WTC11 (cell line): ENCODE measurements at regions not wholly inside any gene's neighbourhood (a gene's known extent, or its start where the extent isn't known, plus 50 kb on each side); places are given as distances from the start of the nearest gene placed in this dataset.

Source experiments
- ATAC-seq: fragments of 200-7000 bp; cut with Tn5 transposase; 2 replicates; pipeline ENCODE4 v1.10.0; 2021; ENCODE audit warnings: mild to moderate bottlenecking, moderate library complexity
- CTCF ChIA-PET: fragments of 300-600 bp; sonication (Branson Sonifier 250); formaldehyde crosslinking; loops from one replicate; lab custom pipeline; 2021; ENCODE audit warnings: antibody characterized with exemption; lab: Charles Lee
- POLR2A ChIA-PET: fragments of 350-600 bp; sonication (Branson Sonifier 250); formaldehyde crosslinking; loops from one replicate; lab custom pipeline; 2021; ENCODE audit warnings: antibody characterized with exemption; lab: Charles Lee
- DNase-seq: peaks from one replicate; pipeline ENCODE4 v3.0.0; 2021; ENCODE audit warnings: low spot score
- H3K27ac Mint-ChIP-seq: 2 replicates; pipeline ENCODE4 v1.8.0; 2021; ENCODE audit warnings: mixed read lengths
- H3K27me3 Mint-ChIP-seq: 2 replicates; pipeline ENCODE4 v1.8.0; 2021; ENCODE audit warnings: low read depth, mild to moderate bottlenecking, moderate library complexity, mixed read lengths
- H3K36me3 Mint-ChIP-seq: 2 replicates; pipeline ENCODE4 v1.8.0; 2021; ENCODE audit warnings: mixed read lengths
- H3K4me1 Mint-ChIP-seq: 2 replicates; pipeline ENCODE4 v1.8.0; 2022; ENCODE audit warnings: mixed read lengths
- H3K4me3 Mint-ChIP-seq: 2 replicates; pipeline ENCODE4 v1.8.0; 2021; ENCODE audit warnings: mild to moderate bottlenecking, moderate library complexity, mixed read lengths
- H3K9me3 Mint-ChIP-seq: 2 replicates; pipeline ENCODE4 v1.8.0; 2021; ENCODE audit warnings: mixed read lengths
- CREB1 ChIP-seq: sonication (generic); formaldehyde crosslinking; IDR thresholded peaks from 2 replicates; pipeline ENCODE4 v1.8.0; 2023; ENCODE audit warnings: mild to moderate bottlenecking, missing genetic modification reagents
- CREM ChIP-seq: sonication (generic); formaldehyde crosslinking; IDR thresholded peaks from 2 replicates; pipeline ENCODE4 v1.8.1; 2022; ENCODE audit warnings: mild to moderate bottlenecking, missing genetic modification reagents, moderate library complexity
- E2F1 ChIP-seq: sonication (generic); formaldehyde crosslinking; IDR thresholded peaks from 2 replicates; pipeline ENCODE4 v1.8.0; 2022; ENCODE audit warnings: mild to moderate bottlenecking, missing genetic modification reagents
- ESRRA ChIP-seq: sonication (generic); formaldehyde crosslinking; IDR thresholded peaks from 2 replicates; pipeline ENCODE4 v1.8.1; 2022; ENCODE audit warnings: mild to moderate bottlenecking, missing genetic modification reagents, borderline replicate concordance
- ETV6 ChIP-seq: sonication (generic); formaldehyde crosslinking; IDR thresholded peaks from 2 replicates; pipeline ENCODE4 v1.8.1; 2022; ENCODE audit warnings: mild to moderate bottlenecking, missing genetic modification reagents
- IRF1 ChIP-seq: sonication (generic); formaldehyde crosslinking; IDR thresholded peaks from 2 replicates; pipeline ENCODE4 v1.8.0; 2023; ENCODE audit warnings: missing genetic modification reagents
- JUN ChIP-seq: sonication (generic); formaldehyde crosslinking; IDR thresholded peaks from 2 replicates; pipeline ENCODE4 v1.8.0; 2023; ENCODE audit warnings: mild to moderate bottlenecking, missing genetic modification reagents
- MXD4 ChIP-seq: fragments of 250-450 bp; sonication (Bioruptor Pico); IDR thresholded peaks from 2 replicates; pipeline ENCODE4 v1.8.0; 2021; ENCODE audit warnings: mild to moderate bottlenecking, moderate library complexity, borderline replicate concordance
- MYBL2 ChIP-seq: sonication (generic); formaldehyde crosslinking; IDR thresholded peaks from 2 replicates; pipeline ENCODE4 v1.8.1; 2023; ENCODE audit warnings: mild to moderate bottlenecking, moderate library complexity, missing genetic modification reagents
- NFYB ChIP-seq: sonication (generic); formaldehyde crosslinking; conservative IDR thresholded peaks from 2 replicates; pipeline ENCODE4 v1.8.0; 2022; ENCODE audit warnings: low read depth, missing genetic modification reagents
- NR1H2 ChIP-seq: sonication (generic); formaldehyde crosslinking; IDR thresholded peaks from 2 replicates; pipeline ENCODE4 v1.9.0; 2021; ENCODE audit warnings: mild to moderate bottlenecking, moderate library complexity, missing genetic modification reagents
- SMAD4 ChIP-seq: sonication (generic); formaldehyde crosslinking; IDR thresholded peaks from 2 replicates; pipeline ENCODE4 v1.8.0; 2022; ENCODE audit warnings: mild to moderate bottlenecking, missing genetic modification reagents
- USF2 ChIP-seq: sonication (generic); formaldehyde crosslinking; IDR thresholded peaks from 2 replicates; pipeline ENCODE4 v1.8.1; 2023; ENCODE audit warnings: mild to moderate bottlenecking, missing genetic modification reagents, moderate library complexity
- ZNF121 ChIP-seq: sonication (generic); formaldehyde crosslinking; IDR thresholded peaks from 2 replicates; pipeline ENCODE4 v1.8.0; 2023; ENCODE audit warnings: missing genetic modification reagents
- ZNF263 ChIP-seq: sonication (generic); formaldehyde crosslinking; IDR thresholded peaks from 2 replicates; pipeline ENCODE4 v1.8.1; 2022; ENCODE audit warnings: low read depth, mild to moderate bottlenecking, moderate library complexity, missing genetic modification reagents
- TF ChIP-seq, protein P1 (sequence below): sonication (generic); formaldehyde crosslinking; IDR thresholded peaks from 2 replicates; pipeline ENCODE4 v1.8.1; 2022; ENCODE audit warnings: missing genetic modification reagents, borderline replicate concordance
- TF ChIP-seq, protein P2 (sequence below): fragments of 250-450 bp; sonication (Bioruptor Pico); IDR thresholded peaks from 2 replicates; pipeline ENCODE4 v1.9.0; 2021; ENCODE audit warnings: moderate library complexity, mild to moderate bottlenecking, inconsistent platforms, borderline replicate concordance
- TF ChIP-seq, protein P3 (sequence below): fragments of 250-450 bp; sonication (Bioruptor Pico); conservative IDR thresholded peaks from 2 replicates; pipeline ENCODE4 v1.9.0; 2021; ENCODE audit warnings: mild to moderate bottlenecking
- TF ChIP-seq, protein P4 (sequence below): sonication (generic); formaldehyde crosslinking; IDR thresholded peaks from 2 replicates; pipeline ENCODE4 v1.8.0; 2022; ENCODE audit warnings: missing genetic modification reagents

DNA sequence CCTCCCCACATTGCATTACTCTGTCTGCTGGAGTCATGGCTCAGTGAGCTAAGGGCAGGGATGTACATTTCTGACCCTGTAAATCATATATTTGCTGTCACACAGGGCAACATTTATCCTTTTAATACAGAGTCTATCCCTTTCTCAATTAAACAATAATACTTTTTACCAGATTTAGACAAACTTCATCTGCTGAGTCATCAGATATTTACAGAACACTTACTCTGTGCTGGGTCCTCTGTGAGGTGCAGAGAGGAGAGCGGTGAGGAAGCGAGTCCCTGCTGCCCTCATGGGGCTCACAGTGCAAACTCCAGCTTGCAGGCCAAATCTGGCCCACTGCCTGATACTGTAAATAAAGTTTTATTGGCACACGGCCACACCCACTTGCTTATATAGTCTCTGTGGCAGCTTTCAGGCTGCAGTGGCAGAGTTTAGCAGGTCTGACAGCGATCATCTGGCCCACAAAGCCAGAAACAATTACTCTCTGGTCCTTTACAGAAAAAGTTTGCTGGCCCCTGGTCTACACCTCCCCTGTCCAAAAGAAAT, 144.5 kb downstream of the CDH26 start (continued):
- no peak for TF ChIP-seq E2F1 (CRISPR knock-in tag)

DNA sequence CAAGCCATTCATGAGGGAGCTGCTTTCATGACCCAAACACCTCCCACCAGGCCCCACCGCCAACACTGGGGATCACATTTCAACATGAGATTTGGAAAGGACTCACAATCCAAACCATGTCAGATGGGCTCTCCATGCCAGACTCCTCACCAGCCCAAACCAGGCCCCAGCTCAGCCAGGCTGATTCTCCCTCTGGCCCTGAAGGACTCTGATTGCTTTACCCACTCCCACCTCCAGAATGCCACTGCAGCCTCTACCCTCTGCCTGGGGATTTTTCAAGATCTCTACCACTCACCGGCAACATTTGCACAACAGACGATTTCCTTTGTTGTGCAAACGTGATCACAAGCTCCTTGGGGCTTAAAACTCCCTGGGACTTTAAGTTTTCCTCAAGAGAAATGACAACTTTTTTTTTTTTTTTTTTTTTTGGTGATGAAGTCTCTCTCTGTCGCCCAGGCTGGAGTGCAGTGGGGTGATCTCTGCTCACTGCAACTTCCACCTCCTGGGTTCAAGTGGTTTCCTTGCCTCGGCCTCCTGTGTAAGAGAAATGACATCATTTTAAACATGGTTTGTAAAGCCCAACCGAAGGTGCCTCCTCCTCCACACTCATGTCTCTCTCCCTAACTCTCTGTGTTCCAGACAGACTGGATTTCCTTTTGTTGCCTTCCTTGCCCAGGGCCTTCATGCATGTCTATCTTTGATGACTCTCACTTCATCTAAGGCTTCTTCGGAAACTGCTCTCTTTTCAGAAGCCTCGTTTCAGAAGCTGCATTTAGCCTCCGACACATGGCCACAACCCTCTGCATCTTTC, 147.0 kb downstream of the CDH26 start:
- Mint-ChIP-seq H3K27ac (no peak overlapping the region; the same call in 1 of the 2 replicates), H3K27me3 (peaks cover 90% of the 10 kb centered on the region), H3K4me3 (no peak overlapping the region), H3K9me3 (peaks cover 21% of the 10 kb centered on the region), H3K4me1 (peaks cover 15% of the 10 kb centered on the region), H3K36me3 (peaks cover 11% of the 10 kb centered on the region)
- CTCF ChIA-PET = interaction anchor here (0.6 to 1.9 kb wide), 4 partner anchors 47 to 106 kb away, joined by 4 to 9 read pairs (median 5); no protein-coding TSS in a partner anchor
- POLR2A ChIA-PET = no interaction called here
- ATAC-seq = peak; percentile 94
- DNase-seq = peak; percentile 47
- no peak for TF ChIP-seq SMAD4 (CRISPR knock-in tag)
- no peak for TF ChIP-seq IRF1 (CRISPR knock-in tag)
- no peak for TF ChIP-seq NR1H2 (CRISPR knock-in tag)
- no peak for TF ChIP-seq ZNF263
- TF ChIP-seq CREM (CRISPR knock-in tag) = no peak
- TF ChIP-seq ETV6 (CRISPR knock-in tag) = no peak
- TF ChIP-seq, protein P1, sequence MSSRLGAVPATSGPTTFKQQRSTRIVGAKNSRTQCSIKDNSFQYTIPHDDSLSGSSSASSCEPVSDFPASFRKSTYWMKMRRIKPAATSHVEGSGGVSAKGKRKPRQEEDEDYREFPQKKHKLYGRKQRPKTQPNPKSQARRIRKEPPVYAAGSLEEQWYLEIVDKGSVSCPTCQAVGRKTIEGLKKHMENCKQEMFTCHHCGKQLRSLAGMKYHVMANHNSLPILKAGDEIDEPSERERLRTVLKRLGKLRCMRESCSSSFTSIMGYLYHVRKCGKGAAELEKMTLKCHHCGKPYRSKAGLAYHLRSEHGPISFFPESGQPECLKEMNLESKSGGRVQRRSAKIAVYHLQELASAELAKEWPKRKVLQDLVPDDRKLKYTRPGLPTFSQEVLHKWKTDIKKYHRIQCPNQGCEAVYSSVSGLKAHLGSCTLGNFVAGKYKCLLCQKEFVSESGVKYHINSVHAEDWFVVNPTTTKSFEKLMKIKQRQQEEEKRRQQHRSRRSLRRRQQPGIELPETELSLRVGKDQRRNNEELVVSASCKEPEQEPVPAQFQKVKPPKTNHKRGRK (CRISPR knock-in tag) = no peak
- TF ChIP-seq MYBL2 (CRISPR knock-in tag) = no peak
- TF ChIP-seq MXD4 (CRISPR knock-in tag) = no peak
- TF ChIP-seq USF2 (CRISPR knock-in tag) = no peak
- no peak for TF ChIP-seq CREB1 (CRISPR knock-in tag)
- TF ChIP-seq, protein P2, sequence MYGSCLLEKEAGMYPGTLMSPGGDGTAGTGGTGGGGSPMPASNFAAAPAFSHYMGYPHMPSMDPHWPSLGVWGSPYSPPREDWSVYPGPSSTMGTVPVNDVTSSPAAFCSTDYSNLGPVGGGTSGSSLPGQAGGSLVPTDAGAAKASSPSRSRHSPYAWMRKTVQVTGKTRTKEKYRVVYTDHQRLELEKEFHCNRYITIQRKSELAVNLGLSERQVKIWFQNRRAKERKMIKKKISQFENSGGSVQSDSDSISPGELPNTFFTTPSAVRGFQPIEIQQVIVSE = no peak
- no peak for TF ChIP-seq NFYB (CRISPR knock-in tag)
- TF ChIP-seq JUN (CRISPR knock-in tag) = no peak
- TF ChIP-seq ZNF121 (CRISPR knock-in tag) = no peak
- no peak for TF ChIP-seq ESRRA (CRISPR knock-in tag)
- TF ChIP-seq, protein P3, sequence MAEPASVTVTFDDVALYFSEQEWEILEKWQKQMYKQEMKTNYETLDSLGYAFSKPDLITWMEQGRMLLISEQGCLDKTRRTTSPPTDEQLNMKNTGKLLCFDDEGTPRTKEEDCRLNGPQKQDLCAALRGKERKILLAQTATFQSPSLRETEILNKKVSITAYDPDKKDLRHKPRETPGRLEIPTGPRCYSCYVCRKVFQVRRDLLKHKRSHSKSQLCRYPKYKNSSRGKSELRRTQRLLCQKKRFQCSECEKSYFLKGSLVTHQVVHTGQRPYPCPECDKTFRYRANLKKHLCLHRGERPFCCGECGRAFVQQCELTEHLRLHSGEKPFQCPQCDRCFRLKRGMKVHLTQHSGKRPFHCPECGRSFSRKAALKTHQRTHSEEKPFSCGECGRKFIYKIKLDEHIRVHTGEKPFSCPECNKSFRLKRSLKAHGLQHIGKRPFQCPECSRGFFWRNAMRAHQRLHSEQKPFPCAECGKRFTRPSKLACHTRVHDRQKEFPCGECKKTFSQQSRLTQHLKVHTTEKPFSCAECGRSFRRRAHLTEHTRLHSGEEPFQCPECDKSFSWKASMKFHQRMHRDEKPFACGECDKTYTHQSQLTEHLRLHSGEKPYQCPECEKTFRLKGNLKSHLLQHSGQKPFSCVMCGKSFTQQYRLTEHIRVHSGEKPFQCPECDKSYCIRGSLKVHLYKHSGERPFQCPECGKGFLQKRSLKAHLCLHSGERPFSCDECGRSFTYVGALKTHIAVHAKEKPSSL = no peak
- TF ChIP-seq, protein P4, sequence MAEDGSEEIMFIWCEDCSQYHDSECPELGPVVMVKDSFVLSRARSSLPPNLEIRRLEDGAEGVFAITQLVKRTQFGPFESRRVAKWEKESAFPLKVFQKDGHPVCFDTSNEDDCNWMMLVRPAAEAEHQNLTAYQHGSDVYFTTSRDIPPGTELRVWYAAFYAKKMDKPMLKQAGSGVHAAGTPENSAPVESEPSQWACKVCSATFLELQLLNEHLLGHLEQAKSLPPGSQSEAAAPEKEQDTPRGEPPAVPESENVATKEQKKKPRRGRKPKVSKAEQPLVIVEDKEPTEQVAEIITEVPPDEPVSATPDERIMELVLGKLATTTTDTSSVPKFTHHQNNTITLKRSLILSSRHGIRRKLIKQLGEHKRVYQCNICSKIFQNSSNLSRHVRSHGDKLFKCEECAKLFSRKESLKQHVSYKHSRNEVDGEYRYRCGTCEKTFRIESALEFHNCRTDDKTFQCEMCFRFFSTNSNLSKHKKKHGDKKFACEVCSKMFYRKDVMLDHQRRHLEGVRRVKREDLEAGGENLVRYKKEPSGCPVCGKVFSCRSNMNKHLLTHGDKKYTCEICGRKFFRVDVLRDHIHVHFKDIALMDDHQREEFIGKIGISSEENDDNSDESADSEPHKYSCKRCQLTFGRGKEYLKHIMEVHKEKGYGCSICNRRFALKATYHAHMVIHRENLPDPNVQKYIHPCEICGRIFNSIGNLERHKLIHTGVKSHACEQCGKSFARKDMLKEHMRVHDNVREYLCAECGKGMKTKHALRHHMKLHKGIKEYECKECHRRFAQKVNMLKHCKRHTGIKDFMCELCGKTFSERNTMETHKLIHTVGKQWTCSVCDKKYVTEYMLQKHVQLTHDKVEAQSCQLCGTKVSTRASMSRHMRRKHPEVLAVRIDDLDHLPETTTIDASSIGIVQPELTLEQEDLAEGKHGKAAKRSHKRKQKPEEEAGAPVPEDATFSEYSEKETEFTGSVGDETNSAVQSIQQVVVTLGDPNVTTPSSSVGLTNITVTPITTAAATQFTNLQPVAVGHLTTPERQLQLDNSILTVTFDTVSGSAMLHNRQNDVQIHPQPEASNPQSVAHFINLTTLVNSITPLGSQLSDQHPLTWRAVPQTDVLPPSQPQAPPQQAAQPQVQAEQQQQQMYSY = no peak
